GM21529 (cell line): ENCODE measurements at regions not wholly inside any gene's neighbourhood (a gene's known extent, or its start where the extent isn't known, plus 50 kb on each side); places are given as distances from the start of the nearest gene placed in this dataset.

Experiments
- ATAC-seq: cut with Tn5 transposase; IDR thresholded peaks from one replicate; pipeline ENCODE4 v1.9.1; 2021; ENCODE audit not compliant: unreplicated experiment

- no peak for ATAC-seq
Measured at GRCh38 chr3:152710549-152710948, 124.4 kb upstream of the P2RY1 start.

GRCh38 chr3:152713989-152714388 lies 120.9 kb upstream of the P2RY1 start:
- ATAC-seq: no peak

- no peak for ATAC-seq
Measured at GRCh38 chr3:152714507-152714906, 120.4 kb upstream of the P2RY1 start.

DNA sequence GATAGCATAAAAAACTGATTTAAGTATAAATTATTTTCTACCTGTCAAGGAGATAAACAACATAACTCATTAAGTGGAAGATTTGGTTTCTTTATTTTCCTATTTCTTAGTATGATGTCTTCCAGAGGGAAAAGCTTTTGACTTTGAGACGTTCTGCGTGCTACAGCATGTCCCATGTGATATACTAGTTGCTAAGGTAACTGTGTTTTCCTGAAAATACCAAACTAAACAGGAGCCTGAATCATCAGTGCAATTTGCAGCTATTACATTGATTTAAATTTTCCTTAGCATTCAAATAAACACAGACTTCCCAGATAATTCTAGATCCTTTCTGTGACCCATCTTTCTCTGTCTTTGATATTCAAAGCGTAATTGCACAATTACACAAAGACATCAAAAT lies 117.7 kb upstream of the P2RY1 start:
- no peak for ATAC-seq

GRCh38 chr3:152718810-152719209 lies 116.1 kb upstream of the P2RY1 start:
- ATAC-seq: peak; percentile 20

GRCh38 chr3:152719264-152719663 lies 115.7 kb upstream of the P2RY1 start:
- peak; percentile 47 for ATAC-seq

GRCh38 chr3:152720951-152721718 lies 113.8 kb upstream of the P2RY1 start:
- ATAC-seq: no peak

DNA sequence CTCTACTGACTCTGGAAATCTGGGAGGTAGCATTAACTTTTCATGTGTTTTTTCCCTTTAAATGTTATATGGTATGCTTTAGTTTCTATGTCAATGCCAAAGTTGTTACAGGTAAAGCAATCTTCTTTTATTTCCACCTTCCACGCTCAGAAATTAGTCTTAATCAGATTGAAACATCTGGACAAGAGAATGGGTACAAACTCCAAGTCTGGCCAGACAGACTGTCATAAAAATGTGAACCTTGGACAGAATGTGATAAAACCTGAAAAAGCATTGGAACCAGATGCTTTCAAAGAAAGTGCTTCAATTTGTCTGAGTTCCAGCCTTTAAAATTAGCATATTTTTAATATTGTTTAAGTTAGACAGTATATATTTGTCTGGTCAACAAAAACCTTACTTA lies 110.7 kb upstream of the P2RY1 start:
- ATAC-seq: no peak

DNA sequence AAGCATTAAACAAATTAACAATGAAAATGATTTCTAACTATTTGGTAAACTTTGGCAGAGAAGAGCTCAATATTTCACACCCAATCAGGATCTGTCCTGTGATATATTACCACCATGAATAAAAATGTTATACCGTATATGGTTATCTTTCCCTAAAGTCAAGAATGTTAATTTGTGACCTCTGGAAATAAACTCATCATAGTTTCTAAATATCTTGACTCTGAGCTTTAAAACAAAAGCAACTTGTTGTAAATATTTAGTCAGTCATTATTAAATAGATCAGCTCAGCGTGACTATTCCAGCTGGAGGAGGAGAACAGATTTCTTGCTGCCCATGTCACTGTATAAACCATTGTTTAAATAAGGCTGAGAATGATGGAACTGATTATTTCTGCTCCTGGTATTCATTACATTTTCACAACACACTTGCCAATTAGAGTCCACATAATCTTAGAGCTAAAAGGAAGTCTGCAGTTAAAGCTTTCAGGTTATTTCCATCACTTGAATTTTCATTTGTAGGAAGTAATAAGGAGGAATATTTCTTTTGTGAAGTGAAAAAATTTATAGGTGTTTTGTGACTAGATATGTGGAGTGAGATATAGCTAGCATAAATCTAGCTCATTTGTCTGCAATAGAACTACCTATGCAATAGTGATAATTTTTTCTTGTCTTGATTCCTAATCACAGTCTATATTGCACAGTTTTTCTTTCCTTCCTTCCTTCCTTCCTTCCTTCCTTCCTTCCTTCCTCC lies 106.5 kb upstream of the P2RY1 start:
- no peak for ATAC-seq

DNA sequence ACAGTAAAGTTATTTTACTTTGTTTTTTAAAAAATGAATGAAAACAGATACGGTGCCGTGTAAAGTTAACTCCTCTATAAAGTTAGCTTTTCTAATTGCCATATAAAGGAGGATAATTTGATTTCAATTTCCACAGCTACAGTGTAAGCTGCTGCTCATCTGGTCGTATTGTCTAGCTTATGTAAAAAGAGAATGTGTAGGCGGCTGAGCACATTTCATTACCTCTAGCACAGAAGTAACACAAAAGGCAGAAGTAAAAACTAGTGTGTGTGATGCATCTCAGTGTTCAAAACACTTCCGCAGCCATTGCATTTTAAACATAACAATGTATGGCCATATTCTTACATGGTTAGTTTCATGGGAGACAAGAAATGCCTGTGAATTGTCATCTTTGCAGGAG lies 105.0 kb upstream of the P2RY1 start:
- peak; percentile 78 for ATAC-seq

- ATAC-seq: no peak
Measured at GRCh38 chr3:152731511-152731910, 103.4 kb upstream of the P2RY1 start.

DNA sequence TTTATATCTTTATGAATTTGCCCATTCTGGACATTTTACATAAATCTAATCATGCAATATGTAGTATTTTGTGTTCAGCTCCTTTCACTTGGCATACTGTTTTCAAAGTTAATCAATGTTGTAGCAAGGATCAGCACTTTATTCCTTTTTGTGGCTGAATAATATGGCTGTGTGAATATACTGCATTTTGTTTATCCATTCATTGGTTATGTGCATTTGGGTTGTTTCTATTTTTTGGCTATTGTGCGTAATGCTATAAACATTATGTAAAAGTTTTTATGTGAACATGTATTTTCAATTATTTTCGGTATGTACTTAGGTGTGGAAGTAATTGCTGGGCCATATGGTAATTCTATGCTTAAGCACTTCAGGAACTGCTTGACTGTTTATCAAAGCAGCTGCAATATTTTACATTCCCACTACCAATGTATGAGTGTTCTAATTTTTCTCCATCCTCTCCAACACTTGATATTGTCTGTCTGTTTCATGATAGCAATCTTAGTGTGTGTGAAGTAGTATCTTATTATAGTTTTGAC lies 101.3 kb upstream of the P2RY1 start:
- no peak for ATAC-seq

GRCh38 chr3:152737021-152737908 lies 97.7 kb upstream of the P2RY1 start:
- peak; percentile 99 for ATAC-seq

DNA sequence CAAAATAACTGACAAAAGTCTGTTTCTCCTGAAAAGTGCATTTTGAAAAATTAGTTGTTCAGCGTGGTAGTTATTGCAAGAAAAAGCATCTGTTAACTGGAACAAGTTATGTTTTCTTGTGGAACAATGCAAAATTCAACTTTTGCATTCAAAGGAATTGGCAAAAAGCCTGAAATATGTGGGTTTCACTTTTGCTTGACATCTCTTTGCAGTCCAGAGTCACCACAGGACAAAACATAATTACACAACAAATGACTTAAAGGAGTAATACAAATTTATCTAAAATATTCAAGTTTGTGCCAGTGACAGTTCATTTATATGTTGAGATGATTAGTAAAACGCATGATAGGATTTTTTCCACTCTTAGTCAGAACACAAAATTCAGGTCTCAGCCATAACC lies 96.3 kb upstream of the P2RY1 start:
- peak; percentile 21 for ATAC-seq

- ATAC-seq: peak; percentile 68
Measured at GRCh38 chr3:152742368-152743347, 92.3 kb upstream of the P2RY1 start.

DNA sequence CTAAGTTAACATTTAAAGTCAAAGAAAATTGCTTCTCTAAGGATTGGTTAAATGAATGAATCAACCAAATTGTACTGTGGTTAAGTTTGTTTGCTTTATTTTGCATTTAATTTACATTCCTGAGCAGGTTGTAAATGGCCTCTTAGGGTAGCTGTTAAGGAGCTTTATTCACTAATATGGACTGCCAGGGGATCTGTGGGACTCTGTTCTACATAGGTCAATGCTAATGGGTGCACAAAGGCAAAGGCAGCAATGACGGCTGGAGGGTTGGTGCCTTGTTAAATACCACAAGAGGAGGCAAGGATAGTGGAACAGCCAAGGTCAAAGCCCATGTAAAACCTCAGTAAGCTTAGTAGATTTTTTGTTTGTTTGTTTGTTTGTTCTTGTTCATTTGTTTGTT lies 89.3 kb upstream of the P2RY1 start:
- ATAC-seq: no peak

GRCh38 chr3:152754303-152754702 lies 80.6 kb upstream of the P2RY1 start:
- ATAC-seq: no peak

DNA sequence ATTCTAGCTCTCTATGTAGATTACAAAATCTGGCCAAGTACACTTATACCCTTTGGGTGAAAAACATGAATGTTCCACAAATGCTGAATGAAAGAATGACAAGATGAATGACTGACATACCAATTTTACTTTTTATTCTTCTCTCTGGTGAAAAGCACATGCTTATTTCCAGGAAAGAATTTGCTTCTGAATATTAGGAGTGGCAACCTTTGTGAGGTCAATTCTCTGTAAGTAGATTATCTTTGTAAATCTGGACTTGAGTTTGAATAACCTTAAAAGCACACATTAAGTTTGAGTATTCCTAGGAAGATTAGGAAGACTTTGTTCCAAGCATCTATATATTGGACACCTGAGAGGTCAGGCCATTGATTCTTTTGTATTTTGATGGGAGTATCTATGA lies 78.1 kb upstream of the P2RY1 start:
- ATAC-seq: no peak

GRCh38 chr3:152760024-152760563 lies 74.8 kb upstream of the P2RY1 start:
- ATAC-seq: peak; percentile 92

DNA sequence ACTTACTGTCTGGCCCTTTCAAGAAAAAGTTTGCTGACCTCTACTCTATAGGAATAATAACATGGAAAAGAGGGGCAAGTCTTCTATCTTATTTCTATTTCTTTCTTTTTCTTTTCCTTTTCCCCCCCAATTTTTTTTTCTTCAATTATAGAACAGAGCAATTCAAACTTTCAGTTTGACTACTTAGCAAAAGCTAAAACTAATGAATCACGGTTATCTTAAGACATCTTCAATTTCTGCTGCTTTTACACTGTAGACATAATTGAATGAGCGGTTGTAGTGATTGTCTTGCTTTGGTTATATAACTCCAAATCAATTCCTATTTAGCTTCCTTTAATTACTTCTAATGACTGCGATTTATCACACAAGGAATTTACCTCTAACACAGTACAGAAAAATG lies 74.3 kb upstream of the P2RY1 start:
- ATAC-seq: peak; percentile 36
